Stimulated activated CD4-positive, alpha-beta T cell treated with anti-CD3 and anti-CD28 coated beads, Interleukin-4, amount 100 ng/mL, for 48 hours (primary cell): ENCODE measurements at regions not wholly inside any gene's neighbourhood (a gene's known extent, or its start where the extent isn't known, plus 50 kb on each side); places are given as distances from the start of the nearest gene placed in this dataset.
"Not testable (repeated sequence)": the region's sequence is repeated elsewhere in the genome, so short reads cannot be mapped to it uniquely, and the experiment has no call there.

Experiments used
- DNase-seq, 2 donors: peaks; one replicate each; pipeline ENCODE4 v3.0.0-alpha.2; 2020; ENCODE audit warnings: low read depth in 2 of 2

DNA sequence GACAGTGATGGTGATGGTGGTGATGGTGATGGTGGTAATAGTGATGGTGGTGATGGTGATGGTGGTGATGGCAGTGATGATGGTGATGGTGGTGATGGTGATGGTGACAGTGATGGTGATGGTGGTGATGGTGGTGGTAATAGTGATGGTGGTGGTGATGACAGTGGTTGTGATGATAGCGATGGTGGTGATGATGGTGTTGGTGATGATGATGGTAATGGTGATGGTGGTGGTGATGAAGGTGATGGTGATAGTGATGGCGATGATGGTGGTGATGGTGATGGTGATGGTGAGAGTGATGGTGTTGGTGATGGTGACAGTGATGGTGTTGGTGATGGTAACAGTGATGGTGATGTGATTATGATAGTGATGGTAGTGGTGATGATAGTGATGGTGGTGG, 94.3 kb downstream of the ASB1 start:
- no peak for DNase-seq

DNA sequence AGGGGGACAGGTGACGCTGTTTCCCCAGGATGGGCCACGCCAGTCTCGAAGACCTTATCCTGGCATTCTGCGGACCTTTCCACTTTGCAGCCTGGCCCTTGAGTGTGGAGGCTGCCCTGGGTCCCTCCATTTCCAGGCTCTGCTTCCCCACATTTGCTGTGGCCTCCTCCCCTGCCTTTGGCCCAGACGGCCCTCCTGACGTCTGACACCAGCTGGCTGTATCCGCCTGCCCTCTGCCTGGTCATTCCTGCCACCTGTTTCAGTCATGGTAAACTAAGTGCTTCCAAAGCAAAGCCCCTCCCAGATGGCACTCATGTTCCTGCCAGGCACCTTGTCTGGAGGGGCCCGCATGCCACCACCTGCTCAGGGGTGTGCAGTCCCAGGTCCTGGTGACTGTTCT, 95.1 kb downstream of the ASB1 start:
- DNase-seq: no peak

DNA sequence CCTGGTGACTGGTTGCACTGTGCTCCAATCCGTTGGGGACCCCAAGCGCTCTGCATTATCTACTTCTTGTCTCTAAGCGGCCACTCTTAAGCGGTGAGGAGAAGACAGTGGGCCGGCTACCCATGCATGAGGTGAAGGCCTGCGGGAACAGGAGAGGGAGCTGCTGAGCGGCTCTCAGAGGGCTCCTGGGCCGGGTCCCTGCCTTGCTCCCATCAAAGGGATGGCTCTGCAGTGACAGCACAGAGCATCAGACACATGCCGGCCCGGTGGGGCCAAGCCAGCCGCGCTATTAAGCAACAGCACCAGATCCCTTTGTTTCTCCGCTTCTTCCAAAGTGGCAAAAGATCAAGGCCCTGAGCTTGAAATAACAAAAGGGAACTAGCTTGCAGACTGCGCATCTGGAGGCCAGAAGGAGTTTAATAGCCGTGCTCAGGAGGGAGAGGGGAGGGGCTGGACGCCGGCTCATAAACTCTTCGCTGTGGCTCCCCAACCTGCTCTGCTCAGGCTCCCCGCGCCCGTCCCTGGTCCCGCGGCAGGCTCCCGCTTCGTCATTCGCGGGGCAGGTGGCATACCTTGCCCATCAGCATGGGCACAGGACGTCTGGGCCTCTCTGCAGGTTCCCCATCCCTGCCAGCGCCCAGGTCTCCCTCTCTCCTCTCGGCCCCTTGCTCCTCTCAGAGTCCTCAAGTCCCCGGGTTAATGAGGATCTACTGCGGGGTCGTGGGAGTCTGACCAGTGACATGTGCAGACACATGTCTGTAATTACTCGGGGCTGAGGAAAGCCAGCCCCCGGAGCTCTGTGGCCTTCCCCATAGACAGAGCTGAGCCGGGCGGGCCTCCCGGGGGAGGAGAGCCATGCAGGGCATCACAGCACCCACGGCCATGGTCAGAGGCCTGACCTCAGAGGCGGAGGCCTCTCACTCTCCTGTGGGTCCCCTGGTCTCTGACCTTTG, 96.7 kb downstream of the ASB1 start:
- DNase-seq: no peak

DNA sequence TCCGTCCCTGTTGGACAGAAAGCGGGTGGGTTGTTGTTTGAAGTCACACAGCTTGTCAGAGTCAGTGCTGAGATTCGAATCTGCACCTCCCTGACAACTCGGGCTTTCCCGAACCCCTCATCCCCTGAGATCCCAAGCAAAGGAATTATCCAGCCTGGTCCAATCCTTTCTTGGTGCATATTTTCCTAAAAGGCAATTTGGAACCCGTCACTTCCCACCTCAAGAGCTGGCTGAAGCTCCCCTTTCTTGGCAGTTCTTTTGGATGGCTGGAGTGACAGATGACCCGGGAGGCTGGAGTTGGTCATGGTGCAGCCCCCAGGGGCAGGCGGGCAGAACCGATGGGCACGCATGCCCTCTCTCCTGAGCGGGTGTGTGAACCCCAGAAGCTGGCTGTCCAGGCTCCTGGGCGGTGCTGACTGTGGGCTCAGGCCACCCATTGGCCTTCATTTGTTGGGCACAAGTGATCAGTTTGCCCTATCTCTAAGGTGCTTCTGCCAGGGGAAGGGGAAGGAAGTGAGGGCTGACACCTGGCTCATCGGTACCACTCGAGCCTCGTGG, 97.8 kb downstream of the ASB1 start:
- no peak for DNase-seq

DNA sequence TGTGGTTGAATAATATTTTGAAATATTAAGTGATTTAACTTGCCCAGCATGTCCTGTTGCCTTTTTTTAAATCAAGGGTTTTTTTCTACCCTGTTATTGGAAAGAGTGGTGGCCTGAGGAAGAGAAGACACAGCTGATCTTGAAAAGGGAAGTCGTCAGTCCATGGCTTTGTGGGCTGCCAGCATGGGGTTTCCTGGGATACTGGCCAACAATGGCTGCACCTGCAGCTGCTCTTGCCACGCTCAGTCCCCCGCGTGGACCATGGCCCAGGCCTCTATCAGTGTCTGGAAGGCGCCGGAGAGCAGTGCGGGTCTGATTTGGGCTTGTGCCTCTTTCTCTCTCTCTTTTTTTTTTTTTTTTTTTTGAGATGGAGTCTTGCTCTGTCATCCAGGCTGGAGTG, 99.3 kb downstream of the ASB1 start:
- no peak for DNase-seq

DNA sequence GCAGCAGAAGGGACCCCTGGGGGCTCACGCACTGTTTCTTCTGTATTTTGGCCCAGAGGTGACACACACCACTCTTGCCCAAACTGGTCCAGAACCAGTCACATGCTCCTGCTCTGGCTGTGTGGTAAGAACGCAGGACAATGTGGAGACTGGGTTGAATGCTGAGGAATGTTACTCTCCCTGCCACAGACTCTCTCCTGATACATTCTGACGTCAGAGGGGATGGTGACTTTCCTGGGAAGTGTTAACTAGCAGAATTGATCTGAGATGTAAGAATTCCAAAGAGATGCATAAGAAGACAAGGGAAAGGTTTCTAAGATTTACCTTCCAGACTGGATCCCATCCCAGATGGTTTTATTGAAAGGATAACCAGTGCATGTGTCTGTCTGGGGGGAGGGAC, 100.8 kb downstream of the ASB1 start:
- DNase-seq: no peak

DNA sequence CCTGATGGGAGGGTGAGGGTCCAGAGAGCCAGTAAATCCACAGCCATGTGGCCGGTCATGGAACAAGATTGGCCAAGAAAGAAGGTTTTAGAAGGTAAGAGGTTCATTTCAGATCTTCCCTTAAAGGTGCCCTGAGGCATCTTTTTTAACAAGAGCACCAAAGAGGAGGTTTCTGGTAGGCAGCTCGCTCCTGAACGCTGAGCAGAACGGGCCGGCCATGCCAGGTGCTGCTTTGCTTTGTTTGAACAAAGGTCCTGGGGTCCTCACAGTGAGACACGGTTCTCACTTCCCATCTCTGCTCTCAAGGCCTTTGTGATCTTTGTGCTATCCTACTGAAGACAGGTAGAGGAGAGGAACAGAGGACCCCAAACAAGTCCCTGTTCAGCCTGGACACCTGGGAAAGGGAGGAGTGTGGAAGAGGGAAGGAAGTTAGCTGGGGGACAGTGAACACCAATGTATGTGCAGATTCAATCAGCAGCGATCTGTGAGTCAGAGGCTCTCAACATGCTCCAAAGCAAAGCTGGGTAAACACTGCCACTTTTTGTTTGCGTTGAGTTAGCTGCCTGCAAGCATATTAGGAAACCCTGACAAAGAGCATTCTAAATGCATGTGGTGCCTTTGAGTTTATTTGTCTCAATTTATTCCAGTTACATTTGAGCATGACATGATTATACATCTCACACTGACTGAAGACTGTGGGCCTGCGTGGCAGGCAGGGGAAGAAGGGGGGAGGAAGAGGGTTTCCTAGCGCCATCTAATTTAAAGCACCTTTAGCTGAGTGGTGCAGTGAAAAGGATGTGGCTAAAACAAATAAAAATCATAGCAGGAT, 102.4 kb downstream of the ASB1 start:
- DNase-seq: no peak

DNA sequence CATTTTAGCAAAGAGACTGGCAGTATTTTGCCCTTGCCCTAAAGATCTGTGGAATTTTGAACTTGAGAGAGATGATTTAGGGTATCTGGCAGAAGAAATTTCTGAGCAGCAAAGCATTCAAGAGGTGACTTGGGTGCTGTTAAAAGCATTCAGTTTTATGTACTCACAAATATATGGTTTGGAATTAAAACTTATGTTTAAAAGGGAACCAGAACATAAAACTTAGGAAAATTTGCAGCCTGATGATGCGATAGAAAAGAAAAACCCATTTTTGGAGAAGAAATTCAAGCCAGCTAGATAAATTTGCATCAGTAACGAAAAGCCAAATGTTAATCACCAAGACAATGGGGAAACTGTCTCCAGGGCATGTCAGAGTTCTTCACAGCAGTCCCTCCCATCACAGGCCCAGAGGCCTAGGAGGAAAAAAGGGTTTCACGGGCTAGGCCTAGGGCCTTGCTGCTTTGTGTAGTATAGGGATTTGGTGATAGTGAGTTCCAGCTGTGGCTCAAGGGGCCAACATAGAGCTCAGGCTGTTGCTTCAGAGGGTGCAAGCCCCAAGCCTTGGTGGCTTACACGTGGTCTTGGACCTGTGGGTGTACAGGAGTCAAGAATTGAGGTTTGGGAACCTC, 104.4 kb downstream of the ASB1 start:
- not testable (repeated sequence) for DNase-seq

DNA sequence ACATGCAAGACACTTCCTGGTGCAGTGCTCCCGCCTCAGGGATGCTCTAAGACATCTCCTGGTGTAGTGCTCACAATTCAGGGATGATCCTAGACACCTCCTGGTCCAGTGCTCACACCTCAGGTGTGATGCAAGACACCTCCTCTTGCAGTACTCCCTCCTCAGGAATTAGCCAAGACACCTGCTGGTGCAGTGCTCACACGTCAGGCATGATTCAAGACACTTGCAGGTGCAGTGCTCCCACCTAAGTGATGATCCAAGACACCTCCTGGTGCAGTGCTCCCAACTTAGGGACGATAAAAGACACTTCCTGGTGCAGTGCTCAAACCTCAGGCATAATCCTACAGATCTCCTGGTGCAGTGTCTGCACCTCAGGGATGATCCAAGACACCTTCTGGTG, 117.0 kb downstream of the ASB1 start:
- not testable (repeated sequence) for DNase-seq

DNA sequence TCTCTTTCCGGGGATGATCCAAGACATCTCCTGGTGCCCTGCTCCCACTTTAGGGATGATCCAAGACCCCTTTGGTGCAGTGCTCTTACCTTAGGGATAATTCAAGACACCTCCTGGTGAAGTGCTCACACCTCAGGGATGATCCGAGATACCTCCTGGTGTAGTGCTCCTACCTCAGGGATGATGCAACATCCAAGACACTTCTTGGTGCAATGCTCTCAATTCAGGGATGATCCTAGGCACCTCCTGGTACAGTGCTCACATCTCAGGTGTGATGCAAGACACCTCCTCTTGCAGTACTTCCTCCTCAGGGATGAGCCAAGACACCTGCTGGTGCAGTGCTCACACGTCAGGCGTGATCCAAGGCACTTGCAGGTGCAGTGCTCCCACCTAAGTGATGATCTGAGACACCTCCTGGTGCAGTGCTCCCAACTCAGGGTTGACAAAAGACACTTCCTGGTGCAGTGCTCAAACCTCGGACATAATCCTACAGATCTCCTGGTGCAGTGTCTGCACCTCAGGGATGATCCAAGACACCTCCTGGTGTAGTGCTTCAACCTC, 122.3 kb downstream of the ASB1 start:
- no peak for DNase-seq

DNA sequence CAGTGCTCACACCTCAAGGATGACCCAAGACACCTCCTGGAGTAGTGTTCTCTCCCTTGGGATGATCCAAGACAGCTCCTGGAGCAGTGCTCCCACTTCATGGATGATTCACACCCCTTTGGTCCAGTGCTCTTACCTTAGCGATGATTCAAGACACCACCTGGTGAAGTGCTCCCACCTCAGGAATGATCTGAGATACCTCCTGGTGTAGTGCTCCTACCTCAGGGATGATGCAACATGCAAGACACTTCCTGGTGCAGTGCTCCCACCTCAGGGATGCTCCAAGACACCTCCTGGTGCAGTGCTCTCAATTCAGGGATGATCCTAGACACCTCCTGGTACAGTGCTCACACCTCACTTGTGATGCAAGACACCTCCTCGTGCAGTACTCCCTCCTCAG, 123.1 kb downstream of the ASB1 start:
- DNase-seq: no peak

DNA sequence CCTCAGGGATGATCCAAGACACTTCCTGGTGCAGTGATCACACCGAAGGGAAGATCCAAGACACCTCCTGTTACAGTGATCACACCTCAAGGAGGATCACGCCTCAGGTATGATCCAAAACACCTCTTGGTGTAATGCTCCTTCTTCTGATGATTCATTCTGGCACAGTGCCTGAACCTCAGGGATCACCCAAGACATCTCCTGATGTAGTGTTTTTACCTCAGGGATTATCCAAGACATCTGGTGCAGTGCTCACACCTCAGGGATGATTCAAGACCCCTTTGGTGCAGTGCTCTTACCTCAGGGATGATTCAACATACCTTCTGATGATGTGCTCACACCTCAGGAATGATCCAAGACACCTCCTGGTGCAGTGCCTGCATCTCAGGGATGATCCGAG, 124.4 kb downstream of the ASB1 start:
- DNase-seq: no peak

DNA sequence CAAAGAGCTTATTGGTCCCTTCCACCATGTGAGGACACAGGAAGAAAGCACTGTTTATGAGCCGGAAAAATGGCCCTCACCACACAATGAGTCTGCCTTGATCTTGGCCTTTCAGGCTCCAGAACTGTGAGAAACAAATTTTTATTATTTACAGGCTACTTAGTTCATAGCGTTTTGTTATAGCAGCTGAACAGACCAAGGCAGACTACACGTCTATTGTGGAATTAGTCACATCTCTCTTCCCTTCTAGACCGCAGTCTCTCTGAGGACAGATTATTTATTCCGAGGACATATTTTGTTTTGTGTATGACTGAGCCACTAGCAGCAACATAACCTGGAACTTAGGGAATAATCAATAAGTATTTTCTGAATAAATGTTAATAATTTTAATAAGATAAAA, 125.5 kb downstream of the ASB1 start:
- no peak for DNase-seq

DNA sequence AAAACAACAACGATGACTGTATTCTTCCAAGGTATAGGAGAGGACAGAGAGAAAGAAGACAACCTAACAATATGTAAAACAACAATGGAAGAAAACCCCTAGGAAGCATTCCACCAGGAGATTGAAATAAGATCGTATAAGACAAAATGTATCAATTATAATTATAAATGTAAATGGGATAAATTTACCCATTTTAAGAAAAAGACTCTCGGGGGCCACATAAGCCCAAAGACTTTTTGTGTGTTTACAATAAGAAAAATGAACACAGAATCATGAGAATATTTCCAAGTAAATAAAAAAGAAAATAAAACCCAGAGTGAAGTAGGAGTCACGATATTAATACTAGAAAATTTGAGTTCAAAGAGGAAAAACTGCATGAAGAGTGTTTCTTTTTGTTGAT, 126.4 kb downstream of the ASB1 start:
- DNase-seq: no peak

DNA sequence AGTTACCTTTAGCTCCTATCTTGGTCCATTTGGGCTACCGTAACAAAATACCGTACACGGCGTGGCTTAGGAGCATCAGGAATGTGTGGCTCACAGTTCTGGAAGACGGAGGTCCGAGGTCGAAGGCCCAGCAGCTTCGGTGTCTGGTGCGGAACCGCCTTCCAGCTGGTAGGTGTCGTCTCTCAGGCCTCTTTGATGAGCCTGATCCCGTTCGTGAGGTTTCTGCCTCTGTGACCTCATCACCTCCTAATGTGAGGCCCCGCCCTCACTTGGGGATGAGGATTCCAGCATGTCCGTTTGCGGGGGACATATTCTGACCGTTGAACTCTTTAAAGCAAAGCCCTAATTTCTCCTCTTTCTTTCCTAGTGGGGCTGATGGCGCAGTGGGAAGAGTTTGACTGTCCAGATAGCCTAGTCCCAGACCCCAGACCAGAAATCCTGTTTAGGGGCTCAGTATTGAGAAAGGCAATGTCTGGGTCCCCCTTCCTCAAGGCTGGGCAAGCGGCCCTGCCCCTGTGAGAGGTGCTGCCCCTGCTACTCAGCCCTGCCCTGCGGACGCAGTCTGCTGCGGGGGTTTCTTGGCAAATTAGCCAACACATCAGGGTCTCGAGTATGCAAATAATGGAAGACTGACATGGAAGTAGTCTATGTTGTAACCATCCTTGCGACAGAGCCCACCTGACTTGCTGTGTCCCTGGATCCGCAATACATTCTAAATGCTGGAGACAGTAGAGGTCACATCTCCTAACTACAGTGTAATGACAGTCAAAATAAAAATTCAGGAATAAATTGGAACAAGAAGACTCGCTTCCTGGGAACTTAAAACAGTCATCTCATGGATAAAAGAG, 128.0 kb downstream of the ASB1 start:
- no peak for DNase-seq

DNA sequence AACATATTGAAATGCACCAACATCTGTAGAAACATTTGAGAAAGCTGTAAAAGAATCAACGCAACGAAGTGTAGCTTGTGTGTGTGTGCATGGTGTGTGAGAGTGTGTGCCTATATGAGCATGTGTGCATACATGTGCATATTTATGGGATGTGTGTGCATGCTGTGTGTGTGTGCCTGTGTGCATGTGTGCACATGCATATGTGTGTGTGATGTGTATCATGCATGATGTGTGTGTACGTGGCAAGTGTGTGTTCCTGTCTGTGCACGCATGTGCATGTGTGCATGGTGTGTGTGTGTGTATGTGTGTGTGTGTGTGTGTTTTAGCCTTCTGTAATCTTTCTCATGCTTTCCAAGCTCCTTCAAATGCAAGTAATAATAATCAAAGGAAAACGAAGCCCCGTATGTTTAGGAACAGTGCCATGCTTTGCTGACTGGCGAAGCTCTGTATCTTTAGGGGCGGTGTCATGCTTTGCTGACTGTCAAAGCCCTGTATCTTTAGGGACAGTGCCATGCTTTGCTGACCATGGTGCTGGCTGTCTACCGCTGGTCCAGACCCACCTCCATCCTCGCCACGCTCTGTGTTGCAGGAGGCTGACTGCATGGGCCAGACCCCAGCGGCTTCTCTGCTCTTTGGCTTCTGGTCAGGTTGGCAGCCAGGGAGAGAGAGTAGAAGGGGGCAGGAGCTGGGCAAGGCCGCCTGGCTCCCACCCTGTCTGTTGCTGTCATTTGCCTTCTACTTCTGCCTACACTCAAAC, 129.2 kb downstream of the ASB1 start:
- DNase-seq: no peak

DNA sequence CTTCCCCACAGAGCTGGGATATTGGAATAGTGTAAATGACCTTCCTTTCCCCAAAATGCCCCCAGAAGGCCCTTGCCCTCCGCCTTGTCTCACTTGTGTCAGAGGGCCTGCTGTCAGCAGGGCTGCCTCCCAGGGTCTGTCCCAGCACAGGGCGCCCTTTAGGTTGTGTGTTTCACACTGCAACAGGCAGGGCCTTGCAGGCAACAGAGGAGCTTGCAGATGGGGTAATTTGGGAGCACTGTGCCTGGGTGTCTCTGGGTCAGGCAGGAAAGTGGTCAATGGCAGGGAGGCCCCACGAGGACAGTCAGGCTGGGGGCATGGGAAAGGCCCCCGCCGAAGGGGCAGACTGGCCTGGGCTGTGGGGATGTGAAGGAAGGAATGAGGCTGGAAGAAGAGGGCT, 130.7 kb downstream of the ASB1 start:
- DNase-seq: no peak

DNA sequence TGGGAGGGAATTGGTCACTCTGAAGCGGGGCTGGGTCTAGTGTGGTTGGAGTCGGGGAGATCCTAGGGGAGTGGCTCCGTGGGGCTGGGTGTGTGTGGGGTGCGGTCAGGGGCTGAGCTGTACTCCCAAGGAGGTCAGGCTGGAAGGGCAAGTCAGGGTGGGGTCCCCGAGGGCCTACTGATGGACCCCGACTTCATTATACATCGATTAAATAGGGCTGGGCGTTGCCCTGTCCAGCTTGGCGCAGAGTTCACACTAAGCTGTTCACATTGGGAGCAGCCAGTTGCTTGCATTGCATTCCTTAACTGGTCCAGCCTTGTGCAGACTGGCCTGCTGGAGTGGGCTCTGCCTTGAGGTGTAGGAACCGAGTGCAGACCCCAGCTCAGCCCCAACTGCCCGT, 131.2 kb downstream of the ASB1 start:
- DNase-seq: no peak

DNA sequence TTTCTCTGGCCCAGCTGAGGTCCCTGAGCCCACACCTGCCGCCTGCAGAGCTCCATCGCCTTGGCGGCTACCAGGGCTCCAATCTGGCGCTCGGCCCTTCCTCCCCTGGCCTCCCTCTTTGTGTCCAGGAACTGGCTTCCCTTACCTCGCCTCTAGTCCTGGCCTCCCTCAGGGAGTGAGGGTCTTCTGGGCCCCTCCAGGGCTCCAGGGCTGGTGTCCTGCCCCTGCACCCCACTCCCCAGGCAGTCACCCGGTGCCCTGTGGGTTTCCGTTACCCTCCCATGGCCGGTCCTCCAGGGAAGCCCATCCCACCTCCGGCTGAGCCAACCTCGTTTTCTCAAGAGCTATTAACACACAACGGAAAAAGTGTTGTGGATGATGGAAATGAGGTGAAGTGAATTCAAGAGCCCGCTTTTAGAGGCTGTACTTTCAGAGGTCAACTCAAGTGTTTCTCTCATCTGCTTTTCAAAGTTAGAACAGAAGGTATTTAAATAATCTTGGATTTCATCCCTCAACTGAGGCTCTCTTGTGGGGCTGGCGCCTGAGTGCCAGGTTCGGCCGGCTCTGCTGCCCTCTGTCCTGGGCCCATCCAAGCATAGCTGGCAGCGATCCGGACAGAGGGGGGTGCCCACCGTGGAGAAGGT, 131.9 kb downstream of the ASB1 start:
- no peak for DNase-seq

DNA sequence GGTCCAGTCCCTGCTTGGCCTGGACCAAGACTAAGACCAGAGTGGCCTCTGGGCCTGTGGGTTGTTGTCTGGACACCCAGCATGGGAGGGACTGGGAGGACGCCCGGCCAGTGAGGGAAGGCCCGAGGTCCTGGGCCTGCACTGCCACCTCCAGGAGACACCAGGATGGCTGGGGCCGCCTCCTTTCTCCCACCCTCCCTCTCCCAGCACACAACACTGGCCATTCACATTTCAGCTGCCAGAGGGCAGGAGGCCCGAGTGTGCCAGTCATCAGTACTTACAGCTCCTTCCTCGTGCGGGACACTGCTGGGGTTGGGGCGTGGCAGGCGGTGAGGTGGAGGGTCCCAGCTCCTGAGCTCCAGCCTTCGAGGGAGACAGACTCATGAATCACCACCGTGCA, 133.5 kb downstream of the ASB1 start:
- DNase-seq: no peak
